HepG2 (cell line): ENCODE measurements at regions not wholly inside any gene's neighbourhood (a gene's known extent, or its start where the extent isn't known, plus 50 kb on each side); places are given as distances from the start of the nearest gene placed in this dataset.

ENCODE experiments used
- ATAC-seq: fragments of 200-7000 bp; cut with Tn5 transposase; 3 replicates; pipeline ENCODE4 v1.9.1; 2020; ENCODE audit warnings: mild to moderate bottlenecking, moderate library complexity
- BruUV-seq: library from RNA; stranded (reverse); fragments of 400-500 nt; replicated peaks from 2 replicates; lab custom pipeline; 2021; lab: Mats Ljungman, UMichigan
- CTCF ChIA-PET: fragments of 300-600 bp; formaldehyde crosslinking; extraction: SDS; loops from one replicate; lab custom pipeline; 2021; ENCODE audit warnings: low total read pairs, inconsistent platforms, low intra/inter-chr PET ratio; lab: Yijun Ruan, JAX
- POLR2A ChIA-PET: fragments of 350-600 bp; sonication (Branson Sonifier 250); formaldehyde crosslinking; loops from one replicate; lab custom pipeline; 2020; ENCODE audit warnings: antibody characterized with exemption, inconsistent platforms; lab: Yijun Ruan, JAX
- DNase-seq: peaks from one replicate; pipeline ENCODE4 v3.0.0-alpha.2; 2015; ENCODE audit warnings: low spot score
- FAIRE-seq: peaks from 3 replicates; lab custom pipeline; 2011; peaks lifted over from hg19 to GRCh38; lab: Jason Lieb, UNC
- H2AFZ ChIP-seq: one replicate; pipeline ENCODE4 v1.6.1; 2011; ENCODE audit warnings: low read length, inconsistent platforms
- H3K27ac ChIP-seq: fragments of 300-600 bp; 3 replicates; pipeline ENCODE4 v1.8.0; 2011; ENCODE audit warnings: mixed run types, mild to moderate bottlenecking, mixed read lengths, low read length, inconsistent platforms; ENCODE audit not compliant: insufficient read depth; ENCODE audit errors: extremely low read length
- H3K27me3 ChIP-seq, 2 experiments: fragments of 200-600 bp in 1 of 2; 2 replicates in 1 of 2; 3 replicates in 1 of 2; pipeline versions ENCODE4 v1.6.0 to v1.8.0; 2011; ENCODE audit warnings: low read length in 2 of 2, mild to moderate bottlenecking in 2 of 2, moderate library complexity in 2 of 2, inconsistent platforms in 1 of 2; ENCODE audit not compliant: insufficient read depth in 2 of 2, control insufficient read depth in 1 of 2
- H3K36me3 ChIP-seq, 2 experiments: fragments of 200-600 bp in 1 of 2; replicated peaks in 1 of 2; 2 replicates in 1 of 2; 3 replicates in 1 of 2; pipeline versions ENCODE4 v1.5.1 to v1.8.0; 2011; ENCODE audit warnings: low read length in 2 of 2, inconsistent platforms in 1 of 2; ENCODE audit not compliant: insufficient read depth in 2 of 2, control insufficient read depth in 1 of 2
- H3K4me1 ChIP-seq: 2 replicates; pipeline ENCODE4 v1.5.1; 2012; ENCODE audit warnings: low read length, inconsistent platforms; ENCODE audit not compliant: insufficient read depth
- H3K4me2 ChIP-seq: 2 replicates; pipeline ENCODE4 v1.6.0; 2011; ENCODE audit warnings: low read depth, low read length, inconsistent platforms
- H3K4me3 ChIP-seq, 3 experiments: fragments of 200-600 bp in 1 of 3; sonication (generic), shearing (Covaris generic) in 1 of 3; replicated peaks in 1 of 3; 2 replicates each; pipeline ENCODE4 v1.5.1; 2011 to 2016; ENCODE audit warnings: low read length in 3 of 3, inconsistent platforms in 2 of 3, low read depth in 2 of 3, mild to moderate bottlenecking in 2 of 3, control low read depth in 1 of 3, mixed read lengths in 1 of 3; ENCODE audit not compliant: insufficient read depth in 1 of 3
- H3K79me2 ChIP-seq: one replicate; pipeline ENCODE4 v1.6.1; 2011; ENCODE audit warnings: low read length, inconsistent platforms; ENCODE audit not compliant: insufficient read depth
- H3K9ac ChIP-seq: 2 replicates; pipeline ENCODE4 v1.6.0; 2011; ENCODE audit warnings: mild to moderate bottlenecking, low read depth, low read length, inconsistent platforms; ENCODE audit not compliant: insufficient read depth
- H3K9me3 ChIP-seq: 2 replicates; pipeline ENCODE4 v1.5.1; 2012; ENCODE audit warnings: mild to moderate bottlenecking, low read length
- H4K20me1 ChIP-seq: 2 replicates; pipeline ENCODE4 v1.6.0; 2011; ENCODE audit warnings: inconsistent platforms, mild to moderate bottlenecking, low read length, moderate library complexity; ENCODE audit not compliant: insufficient read depth
- ASH2L ChIP-seq: fragments of 300-600, 200-600 bp; sonication (generic); IDR thresholded peaks from 2 replicates; pipeline ENCODE4 v1.7.0; 2017; ENCODE audit warnings: low read depth, mild to moderate bottlenecking, moderate library complexity, mixed read lengths, low read length; ENCODE audit not compliant: insufficient read length
- DNMT3B ChIP-seq: conservative IDR thresholded peaks from 2 replicates; pipeline ENCODE4 v1.6.1; 2016; ENCODE audit warnings: missing biosample characterization, control low read depth
- MED1 ChIP-seq: sonication (generic); formaldehyde crosslinking; IDR thresholded peaks from 2 replicates; pipeline ENCODE4 v1.4.0; 2020; ENCODE audit warnings: missing genetic modification reagents
- SMAD9 ChIP-seq: sonication (generic); formaldehyde crosslinking; IDR thresholded peaks from 2 replicates; pipeline ENCODE4 v1.5.1; 2020; ENCODE audit warnings: mild to moderate bottlenecking, missing genetic modification reagents
- WGBS: methylation state at CpG from one replicate; pipeline ENCODE4 v1.1.6; 2017; ENCODE audit warnings: low lambda C conversion rate; 5-methylcytosine and 5-hydroxymethylcytosine counted together
- in situ Hi-C: cut with HindIII; loops from 2 replicates; pipeline ENCODE4 v1.10.0; 2017; ENCODE audit warnings: low pct_unique_long_range_greater_than_20kb; ENCODE audit not compliant: extremely low pct_ligation_motif_present
- intact Hi-C: fragments of 100-400 bp; cut with micrococcal nuclease; formaldehyde crosslinking; loops from one replicate; pipeline ENCODE4 v1.10.0; 2022; ENCODE audit not compliant: unreplicated experiment
- TF ChIP-seq, protein P1 (sequence below), 2 experiments: sonication (generic) in 1 of 2; formaldehyde crosslinking in 1 of 2; IDR thresholded peaks; 2 replicates each; pipeline versions ENCODE4 v1.5.1 to v1.6.1; 2011 to 2020; ENCODE audit warnings: borderline replicate concordance in 1 of 2, low read depth in 1 of 2, low read length in 1 of 2, mild to moderate bottlenecking in 1 of 2, missing genetic modification reagents in 1 of 2, moderate library complexity in 1 of 2
- TF ChIP-seq, protein P2 (sequence below): IDR thresholded peaks from 2 replicates; pipeline ENCODE4 v1.6.1; 2016; ENCODE audit warnings: low read depth
- TF ChIP-seq, protein P3 (sequence below): fragments of 450-650 bp; IDR thresholded peaks from 2 replicates; pipeline ENCODE4 v1.6.1; 2017; ENCODE audit warnings: mild to moderate bottlenecking

DNA sequence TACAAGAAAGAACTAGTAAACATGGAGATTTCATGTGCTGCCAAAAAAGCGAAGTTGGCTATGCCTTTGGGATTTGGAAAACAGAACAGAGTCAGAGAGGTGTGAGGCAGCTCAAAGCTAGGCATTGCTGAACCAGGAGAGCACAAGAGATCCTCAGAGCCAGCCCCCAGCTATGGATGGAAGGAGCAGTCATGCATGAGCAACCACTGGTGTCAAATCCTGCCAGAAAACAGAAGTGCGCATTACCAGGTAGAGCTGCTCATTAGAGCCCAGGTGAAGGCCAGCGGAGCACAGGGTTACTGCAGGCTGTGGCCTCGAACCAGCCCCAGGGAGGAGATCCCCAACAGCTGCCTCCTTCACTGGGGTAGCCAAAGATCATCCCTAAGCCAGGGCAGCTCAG lies 173.2 kb upstream of the KIAA1217 start (continued):
- TF ChIP-seq, protein P1, sequence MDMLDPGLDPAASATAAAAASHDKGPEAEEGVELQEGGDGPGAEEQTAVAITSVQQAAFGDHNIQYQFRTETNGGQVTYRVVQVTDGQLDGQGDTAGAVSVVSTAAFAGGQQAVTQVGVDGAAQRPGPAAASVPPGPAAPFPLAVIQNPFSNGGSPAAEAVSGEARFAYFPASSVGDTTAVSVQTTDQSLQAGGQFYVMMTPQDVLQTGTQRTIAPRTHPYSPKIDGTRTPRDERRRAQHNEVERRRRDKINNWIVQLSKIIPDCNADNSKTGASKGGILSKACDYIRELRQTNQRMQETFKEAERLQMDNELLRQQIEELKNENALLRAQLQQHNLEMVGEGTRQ (IDR thresholded peaks at IDR 0.05; ENCODE audit: low read depth, low read length), result no peak
- TF ChIP-seq, protein P1 (CRISPR knock-in tag; IDR thresholded peaks at IDR 0.05; ENCODE audit: borderline replicate concordance), result no peak
- TF ChIP-seq, protein P2, sequence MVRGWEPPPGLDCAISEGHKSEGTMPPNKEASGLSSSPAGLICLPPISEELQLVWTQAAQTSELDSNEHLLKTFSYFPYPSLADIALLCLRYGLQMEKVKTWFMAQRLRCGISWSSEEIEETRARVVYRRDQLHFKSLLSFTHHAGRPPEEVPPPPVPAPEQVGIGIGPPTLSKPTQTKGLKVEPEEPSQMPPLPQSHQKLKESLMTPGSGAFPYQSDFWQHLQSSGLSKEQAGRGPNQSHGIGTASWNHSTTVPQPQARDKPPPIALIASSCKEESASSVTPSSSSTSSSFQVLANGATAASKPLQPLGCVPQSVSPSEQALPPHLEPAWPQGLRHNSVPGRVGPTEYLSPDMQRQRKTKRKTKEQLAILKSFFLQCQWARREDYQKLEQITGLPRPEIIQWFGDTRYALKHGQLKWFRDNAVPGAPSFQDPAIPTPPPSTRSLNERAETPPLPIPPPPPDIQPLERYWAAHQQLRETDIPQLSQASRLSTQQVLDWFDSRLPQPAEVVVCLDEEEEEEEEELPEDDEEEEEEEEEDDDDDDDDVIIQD (CRISPR knock-in tag), result no peak
- no peak for TF ChIP-seq ASH2L
- TF ChIP-seq SMAD9 (CRISPR knock-in tag), result no peak

DNA sequence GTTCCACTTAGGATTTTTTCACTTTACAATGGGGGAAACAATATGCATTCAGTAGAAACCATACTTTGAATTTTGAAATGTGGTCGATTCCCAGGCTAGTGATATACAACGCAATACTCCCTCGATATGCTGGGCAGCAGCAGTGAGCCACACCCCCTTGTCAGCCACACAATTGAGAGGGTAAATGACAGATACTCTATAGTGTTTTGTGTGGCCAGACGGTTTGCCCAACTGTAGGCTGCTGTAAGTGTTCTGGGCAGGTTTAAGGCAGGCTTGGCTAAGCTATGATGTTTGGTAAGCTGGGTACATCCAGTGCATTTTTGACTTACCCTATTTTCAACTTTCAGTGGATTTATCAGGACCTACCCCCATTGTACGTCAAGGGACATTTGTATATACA lies 169.6 kb upstream of the KIAA1217 start:
- Histone ChIP-seq H4K20me1 (no peaks in the 10 kb centered on the region), H3K36me3 (no peaks in the 10 kb centered on the region), H3K9ac (no peak overlapping the region), H3K4me3 (no peak overlapping the region), H3K27ac (no peak overlapping the region), H3K4me1 (no peaks in the 10 kb centered on the region), H2AFZ (no peak overlapping the region), H3K79me2 (no peaks in the 10 kb centered on the region), H3K27me3 (peaks cover 0 to 7% of the 10 kb centered on the region in 2 experiments; a peak in 1 of 5 replicates), H3K9me3 (no peaks in the 10 kb centered on the region), H3K4me2 (no peak overlapping the region)
- no TSS peak for BruUV-seq
- intact Hi-C loops, result no loop called here
- ChIA-PET POLR2A (no interaction called here), CTCF (no interaction called here)
- 30% methylated on average over 5 of the region's 5 CpGs for WGBS
- TF ChIP-seq, protein P3, sequence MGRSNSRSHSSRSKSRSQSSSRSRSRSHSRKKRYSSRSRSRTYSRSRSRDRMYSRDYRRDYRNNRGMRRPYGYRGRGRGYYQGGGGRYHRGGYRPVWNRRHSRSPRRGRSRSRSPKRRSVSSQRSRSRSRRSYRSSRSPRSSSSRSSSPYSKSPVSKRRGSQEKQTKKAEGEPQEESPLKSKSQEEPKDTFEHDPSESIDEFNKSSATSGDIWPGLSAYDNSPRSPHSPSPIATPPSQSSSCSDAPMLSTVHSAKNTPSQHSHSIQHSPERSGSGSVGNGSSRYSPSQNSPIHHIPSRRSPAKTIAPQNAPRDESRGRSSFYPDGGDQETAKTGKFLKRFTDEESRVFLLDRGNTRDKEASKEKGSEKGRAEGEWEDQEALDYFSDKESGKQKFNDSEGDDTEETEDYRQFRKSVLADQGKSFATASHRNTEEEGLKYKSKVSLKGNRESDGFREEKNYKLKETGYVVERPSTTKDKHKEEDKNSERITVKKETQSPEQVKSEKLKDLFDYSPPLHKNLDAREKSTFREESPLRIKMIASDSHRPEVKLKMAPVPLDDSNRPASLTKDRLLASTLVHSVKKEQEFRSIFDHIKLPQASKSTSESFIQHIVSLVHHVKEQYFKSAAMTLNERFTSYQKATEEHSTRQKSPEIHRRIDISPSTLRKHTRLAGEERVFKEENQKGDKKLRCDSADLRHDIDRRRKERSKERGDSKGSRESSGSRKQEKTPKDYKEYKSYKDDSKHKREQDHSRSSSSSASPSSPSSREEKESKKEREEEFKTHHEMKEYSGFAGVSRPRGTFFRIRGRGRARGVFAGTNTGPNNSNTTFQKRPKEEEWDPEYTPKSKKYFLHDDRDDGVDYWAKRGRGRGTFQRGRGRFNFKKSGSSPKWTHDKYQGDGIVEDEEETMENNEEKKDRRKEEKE, result no peak
- TF ChIP-seq DNMT3B (CRISPR knock-in tag) (no peak), MED1 (CRISPR knock-in tag) (no peak)
- FAIRE-seq (no peak), ATAC-seq (no peak), DNase-seq (no peak)
- in situ Hi-C loops, result no loop called here
